AG09309 (cell line): ENCODE measurements at regions not wholly inside any gene's neighbourhood (a gene's known extent, or its start where the extent isn't known, plus 50 kb on each side); places are given as distances from the start of the nearest gene placed in this dataset.

ENCODE experiments used
- DNase-seq: peaks from one replicate; pipeline ENCODE4 v3.0.0-alpha.2; 2010; ENCODE audit warnings: low read depth
- H3K4me3 ChIP-seq: 2 replicates; pipeline ENCODE4 v1.5.1; 2011; ENCODE audit warnings: mild to moderate bottlenecking, low read depth, low read length, moderate library complexity; ENCODE audit not compliant: control insufficient read depth
- CTCF ChIP-seq: IDR thresholded peaks from 2 replicates; pipeline ENCODE4 v1.5.1; 2011; ENCODE audit warnings: mild to moderate bottlenecking, low read depth, low read length, inconsistent platforms; ENCODE audit not compliant: insufficient read depth, control insufficient read depth; ENCODE audit errors: missing control alignments

GRCh38 chr7:47188136-47188535 is 393.8 kb downstream of the TNS3 start:
- no peak for TF ChIP-seq CTCF
- no peak overlapping the region for H3K4me3 ChIP-seq
- no peak for DNase-seq

- no peak for DNase-seq
- TF ChIP-seq CTCF, result no peak
- no peak overlapping the region for H3K4me3 ChIP-seq
Measured at GRCh38 chr7:47186316-47186715, 395.6 kb downstream of the TNS3 start.

GRCh38 chr7:47185839-47186238 is 396.1 kb downstream of the TNS3 start:
- DNase-seq, result no peak
- no peak for TF ChIP-seq CTCF
- no peak overlapping the region for H3K4me3 ChIP-seq

- no peak for DNase-seq
- no peak overlapping the region for H3K4me3 ChIP-seq
- no peak for TF ChIP-seq CTCF
Measured at GRCh38 chr7:47185170-47185569, 396.7 kb downstream of the TNS3 start.

GRCh38 chr7:47183862-47184590 is 397.9 kb downstream of the TNS3 start:
- no peak overlapping the region for H3K4me3 ChIP-seq
- DNase-seq, result no peak
- TF ChIP-seq CTCF, result no peak

- TF ChIP-seq CTCF, result no peak
Measured at GRCh38 chr7:47181746-47182361, 400.1 kb downstream of the TNS3 start.

More at GRCh38 chr7:47181746-47182361, 400.1 kb downstream of the TNS3 start:
- DNase-seq, result no peak
- H3K4me3 ChIP-seq, result no peak overlapping the region
